ENCODE measurements at regions not wholly inside any gene's neighbourhood (a gene's known extent, or its start where the extent isn't known, plus 50 kb on each side); places are given as distances from the start of the nearest gene placed in this dataset.
"Not testable (repeated sequence)": the region's sequence is repeated elsewhere in the genome, so short reads cannot be mapped to it uniquely, and the experiment has no call there.

GRCh38 chr20:50436052-50436656 is 74.0 kb upstream of the PTPN1 start:
- in situ Hi-C loops (cut with MboI; ENCODE audit: low sequenced_read_pairs): no loop called here

- in situ Hi-C loops (cut with MboI; ENCODE audit: low sequenced_read_pairs): no loop called here
Measured at GRCh38 chr20:50436696-50437095, 73.5 kb upstream of the PTPN1 start.

GRCh38 chr20:50438986-50439407 is 71.2 kb upstream of the PTPN1 start:
- in situ Hi-C loops (cut with MboI; ENCODE audit: low sequenced_read_pairs): no loop called here

- in situ Hi-C loops (cut with MboI; ENCODE audit: low sequenced_read_pairs): no loop called here
Measured at GRCh38 chr20:50439539-50440453, 70.4 kb upstream of the PTPN1 start.

GRCh38 chr20:50442512-50442911 is 67.7 kb upstream of the PTPN1 start:
- in situ Hi-C loops (cut with MboI; ENCODE audit: low sequenced_read_pairs): no loop called here

- in situ Hi-C loops (cut with MboI; ENCODE audit: low sequenced_read_pairs): no loop called here
Measured at GRCh38 chr20:50445354-50446151, 64.6 kb upstream of the PTPN1 start.

- in situ Hi-C loops (cut with MboI; ENCODE audit: low sequenced_read_pairs): no loop called here
Measured at GRCh38 chr20:50446351-50447101, 63.7 kb upstream of the PTPN1 start.

- in situ Hi-C loops (cut with MboI; ENCODE audit: low sequenced_read_pairs): no loop called here
Measured at GRCh38 chr20:50447102-50447804, 62.9 kb upstream of the PTPN1 start.

GRCh38 chr20:50447817-50448216 is 62.4 kb upstream of the PTPN1 start:
- in situ Hi-C loops (cut with MboI; ENCODE audit: low sequenced_read_pairs): no loop called here

- in situ Hi-C loops (cut with MboI; ENCODE audit: low sequenced_read_pairs): not testable (repeated sequence)
Measured at GRCh38 chr20:50448625-50449403, 61.4 kb upstream of the PTPN1 start.

- in situ Hi-C loops (cut with MboI; ENCODE audit: low sequenced_read_pairs): loop anchor here (25.0 kb wide), 1 partner anchor 263 kb away; the partner anchor contains the start of gene CEBPB
Measured at GRCh38 chr20:50449738-50450492, 60.3 kb upstream of the PTPN1 start.

- in situ Hi-C loops (cut with MboI; ENCODE audit: low sequenced_read_pairs): loop anchor here (25.0 kb wide), 1 partner anchor 263 kb away; the partner anchor contains the start of gene CEBPB
Measured at GRCh38 chr20:50450493-50450826, 59.7 kb upstream of the PTPN1 start.

GRCh38 chr20:50450881-50451752 is 59.1 kb upstream of the PTPN1 start:
- in situ Hi-C loops (cut with MboI; ENCODE audit: low sequenced_read_pairs): loop anchor here (25.0 kb wide), 1 partner anchor 264 kb away; the partner anchor contains the start of gene CEBPB

GRCh38 chr20:50451792-50452425 is 58.3 kb upstream of the PTPN1 start:
- in situ Hi-C loops (cut with MboI; ENCODE audit: low sequenced_read_pairs): loop anchor here (25.0 kb wide), 1 partner anchor 265 kb away; the partner anchor contains the start of gene CEBPB

- in situ Hi-C loops (cut with MboI; ENCODE audit: low sequenced_read_pairs): loop anchor here (25.0 kb wide), 1 partner anchor 266 kb away; the partner anchor contains the start of gene CEBPB
Measured at GRCh38 chr20:50453533-50454244, 56.5 kb upstream of the PTPN1 start.

- in situ Hi-C loops (cut with MboI; ENCODE audit: low sequenced_read_pairs): loop anchor here (25.0 kb wide), 1 partner anchor 268 kb away; the partner anchor contains the start of gene CEBPB
Measured at GRCh38 chr20:50455245-50455644, 54.9 kb upstream of the PTPN1 start.
